HG03558 (cell line): ENCODE measurements at regions not wholly inside any gene's neighbourhood (a gene's known extent, or its start where the extent isn't known, plus 50 kb on each side); places are given as distances from the start of the nearest gene placed in this dataset.
A peak's percentile ranks its signal among the peaks of the same experiment; 100 is the strongest.
"Not testable (repeated sequence)": the region's sequence is repeated elsewhere in the genome, so short reads cannot be mapped to it uniquely, and the experiment has no call there.

Source experiments
- ATAC-seq: cut with Tn5 transposase; IDR thresholded peaks from one replicate; pipeline ENCODE4 v1.9.1; 2021; ENCODE audit warnings: moderate number of reproducible peaks; ENCODE audit not compliant: unreplicated experiment; ENCODE audit errors: extremely low read depth

DNA sequence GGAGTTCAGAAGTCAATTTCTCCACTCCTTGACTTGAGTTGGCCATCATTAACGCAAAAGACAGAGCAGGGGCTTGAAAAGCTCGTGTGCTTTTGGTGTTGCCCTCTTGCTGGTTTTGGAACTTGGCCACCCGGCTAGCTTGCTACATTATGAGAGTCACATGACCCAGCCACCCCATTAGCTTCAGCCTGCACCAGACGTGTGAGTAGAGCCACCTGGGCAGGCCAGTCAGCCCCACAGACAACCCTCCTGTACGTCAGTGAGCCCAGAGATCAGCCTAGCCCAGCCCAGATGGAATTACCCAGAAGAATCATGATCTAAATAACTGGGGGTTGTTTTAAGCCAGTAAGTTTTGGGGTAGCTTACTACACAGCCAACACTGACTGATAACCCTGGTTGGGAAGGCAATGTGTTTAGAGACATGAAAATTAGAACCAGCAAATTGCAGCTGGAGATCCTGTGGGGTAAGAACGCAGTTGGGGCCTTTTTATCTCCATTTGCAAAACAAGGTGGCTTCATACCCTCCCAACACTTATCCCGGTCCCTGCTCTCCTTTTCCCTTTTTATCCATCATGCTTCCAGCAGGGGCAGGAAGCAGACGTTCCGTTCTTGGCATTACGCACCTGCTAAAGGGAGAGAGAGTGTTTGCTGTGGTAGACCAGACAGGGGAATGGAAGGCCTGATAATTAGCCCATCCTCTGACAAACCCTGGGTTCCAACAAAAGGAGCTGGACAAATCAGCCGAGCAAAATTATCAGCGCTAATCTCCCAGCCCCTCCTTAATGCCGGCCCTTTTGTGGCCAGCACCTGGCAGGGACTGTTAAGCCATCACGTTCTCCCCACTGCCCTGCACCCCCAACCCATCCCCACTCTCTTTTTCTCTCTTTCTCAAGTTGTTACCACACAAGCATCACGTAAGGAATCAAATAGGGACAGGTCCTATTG lies 548.7 kb upstream of the CADM1 start:
- ATAC-seq, result no peak

DNA sequence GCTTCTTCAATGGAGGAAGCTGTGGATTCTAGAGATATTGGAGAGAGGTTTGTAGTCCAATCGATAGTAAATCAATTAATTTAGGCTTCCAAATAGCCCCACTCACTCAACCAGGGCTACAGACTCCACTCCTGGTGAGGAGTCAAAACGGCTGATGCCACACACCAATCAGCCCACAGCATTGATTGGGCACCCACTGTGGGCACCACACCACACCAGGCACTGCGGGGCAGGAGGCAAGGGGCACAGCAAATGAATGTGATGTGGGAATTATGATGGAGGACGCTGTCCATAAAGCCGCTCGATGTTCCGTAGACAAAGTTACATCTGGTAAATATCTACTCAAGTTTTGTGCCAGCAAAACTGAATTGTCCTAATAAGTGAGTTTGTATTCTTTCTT lies 547.3 kb upstream of the CADM1 start:
- no peak for ATAC-seq

DNA sequence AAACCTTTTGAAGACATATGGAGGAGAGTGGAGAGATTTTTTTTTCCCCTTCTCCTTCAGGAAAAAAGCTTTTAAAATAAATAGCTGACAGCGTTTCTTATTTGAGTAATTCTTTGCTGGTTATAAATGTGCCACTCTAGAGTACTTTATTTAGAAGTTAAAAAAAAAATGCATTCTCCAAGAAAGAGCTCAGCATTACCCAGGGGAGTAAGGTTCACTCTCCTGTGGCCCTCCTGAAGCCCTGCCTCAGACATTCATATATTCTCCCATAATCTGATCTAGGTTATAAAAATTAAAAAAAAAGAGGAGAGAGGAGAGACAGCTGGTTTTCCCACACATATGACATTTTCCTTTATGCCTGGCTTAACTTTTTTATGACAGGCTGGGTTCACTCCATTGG lies 545.2 kb upstream of the CADM1 start:
- no peak for ATAC-seq

DNA sequence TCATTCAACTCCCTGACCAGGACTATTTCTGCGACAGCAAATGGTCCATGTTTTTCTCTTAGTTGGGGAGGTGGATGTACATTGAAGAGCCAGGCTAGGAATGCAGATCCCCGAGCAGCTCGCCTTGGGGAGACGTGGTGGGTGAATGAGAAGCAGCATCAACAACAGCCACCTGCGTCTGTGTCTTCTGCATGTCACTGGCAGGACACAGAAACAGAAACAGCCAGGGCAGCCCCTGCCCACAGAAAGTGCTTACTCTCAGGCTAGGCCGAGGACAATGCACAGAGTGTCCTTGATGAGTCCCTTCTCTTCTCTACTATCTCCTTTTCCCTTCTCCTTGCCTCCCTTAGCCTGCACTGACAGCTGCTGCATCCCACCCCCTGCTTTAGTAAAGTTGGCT lies 541.9 kb upstream of the CADM1 start:
- ATAC-seq, result no peak

DNA sequence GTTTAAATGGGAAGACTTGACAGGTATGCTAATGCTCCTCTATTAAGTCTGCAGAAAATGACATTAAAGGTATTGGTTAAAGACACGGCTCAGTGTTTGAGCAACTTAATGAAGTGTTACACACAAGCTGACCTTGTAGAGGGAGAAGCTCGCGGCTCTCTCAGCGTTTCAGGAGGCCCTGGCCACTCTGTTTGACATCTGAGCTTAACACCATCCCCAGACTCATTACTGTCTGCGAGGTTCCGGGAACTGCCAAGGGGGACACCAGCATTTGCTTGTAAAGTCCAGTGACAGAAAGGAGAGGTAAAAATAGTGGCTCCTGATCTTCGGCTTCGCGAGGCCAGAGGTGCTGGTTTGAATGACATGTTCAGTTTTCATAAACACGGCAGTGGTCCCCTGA lies 540.7 kb upstream of the CADM1 start:
- no peak for ATAC-seq

DNA sequence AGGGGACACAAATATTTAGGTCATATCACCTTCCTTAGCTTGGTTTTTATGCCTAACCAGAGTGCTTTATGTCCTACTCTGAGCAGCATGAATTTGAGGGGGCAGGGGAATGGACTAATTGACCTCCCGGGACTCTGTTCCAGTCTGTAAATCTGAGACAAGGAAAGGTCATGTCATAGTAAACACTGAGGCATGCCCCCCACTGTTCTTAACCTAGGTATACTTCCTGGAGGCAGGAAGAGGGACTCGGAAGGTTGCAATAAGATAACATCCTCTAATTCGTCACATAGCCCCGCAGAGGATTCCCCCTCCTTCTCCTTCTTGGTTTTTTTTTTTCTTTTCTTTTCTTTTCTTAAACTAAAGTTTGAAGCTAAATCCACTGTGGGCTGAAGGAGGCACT lies 540.3 kb upstream of the CADM1 start:
- no peak for ATAC-seq

DNA sequence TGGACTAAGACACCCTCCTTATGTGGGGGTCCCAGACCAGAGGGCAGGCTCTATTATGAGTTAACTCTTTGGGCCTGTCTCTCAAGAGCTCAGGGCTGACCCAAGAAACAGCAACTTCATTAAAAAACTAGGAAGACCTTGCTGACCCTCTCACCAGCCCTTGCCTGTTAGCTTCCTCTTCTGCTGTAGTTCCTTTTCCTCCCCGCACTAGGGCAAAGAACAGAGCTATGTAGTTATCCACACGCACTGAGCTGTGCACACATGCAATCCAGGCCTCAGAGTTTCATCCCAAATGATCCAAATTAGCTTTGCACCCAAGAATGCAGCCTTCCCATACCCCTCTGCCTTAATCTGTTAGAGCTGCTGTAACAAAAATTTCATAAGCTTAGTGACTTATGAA lies 539.6 kb upstream of the CADM1 start:
- no peak for ATAC-seq

DNA sequence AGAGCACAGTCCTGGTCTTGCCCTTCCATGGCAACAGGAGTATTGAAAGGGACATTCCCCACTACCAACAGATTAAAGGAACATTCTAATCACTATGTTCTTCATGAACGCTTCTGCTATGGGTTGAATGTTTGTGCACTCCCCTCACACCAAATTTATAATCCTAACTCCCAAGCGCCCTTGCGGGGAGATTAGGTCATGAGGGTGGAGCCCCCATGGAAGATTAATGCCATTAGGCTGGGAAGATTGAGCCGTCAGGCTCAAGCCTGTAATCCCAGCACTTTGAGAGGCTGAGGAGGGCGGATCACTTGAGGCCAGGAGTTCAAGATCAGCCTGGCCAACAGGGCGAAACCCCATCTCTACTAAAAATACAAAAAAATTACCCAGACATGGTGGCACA lies 538.8 kb upstream of the CADM1 start:
- not testable (repeated sequence) for ATAC-seq

DNA sequence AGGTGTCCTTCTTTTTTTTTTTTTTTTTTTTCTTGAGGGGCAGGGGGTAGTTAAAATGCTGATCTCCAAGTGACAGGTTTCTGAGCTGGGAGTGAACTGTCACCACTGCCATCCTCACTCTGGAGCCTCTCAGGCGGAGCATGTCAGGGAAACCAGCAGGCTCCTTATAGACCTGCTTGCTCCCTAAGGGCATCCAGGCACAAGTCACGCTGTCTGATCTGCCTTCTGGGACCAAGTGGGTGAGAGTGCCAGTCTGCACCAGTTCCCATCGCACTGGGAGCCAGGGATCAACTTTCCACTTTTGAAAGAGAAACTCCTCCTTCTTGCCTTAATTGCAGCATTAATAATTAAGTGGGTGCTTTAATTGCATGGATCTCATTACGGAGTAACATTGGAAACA lies 537.9 kb upstream of the CADM1 start:
- no peak for ATAC-seq

DNA sequence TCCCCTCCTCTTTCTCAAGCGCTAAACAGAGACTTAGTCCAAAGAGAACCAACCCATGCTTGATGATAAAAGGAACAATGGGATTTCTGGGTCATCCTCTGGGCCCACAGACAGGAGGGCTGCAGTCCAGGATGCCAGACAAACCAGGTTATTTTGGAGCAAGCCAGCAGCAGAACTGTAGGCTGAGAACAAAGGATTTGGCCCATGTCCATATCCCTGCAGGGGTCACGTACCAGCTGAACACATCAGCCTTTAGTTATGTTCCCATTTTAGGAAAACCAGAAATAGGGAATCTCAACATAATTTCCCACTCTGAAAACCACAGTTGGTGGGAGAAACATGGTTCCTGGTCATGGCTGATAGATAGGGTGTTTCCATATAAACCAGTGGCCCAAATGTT lies 533.6 kb upstream of the CADM1 start:
- ATAC-seq, result no peak

DNA sequence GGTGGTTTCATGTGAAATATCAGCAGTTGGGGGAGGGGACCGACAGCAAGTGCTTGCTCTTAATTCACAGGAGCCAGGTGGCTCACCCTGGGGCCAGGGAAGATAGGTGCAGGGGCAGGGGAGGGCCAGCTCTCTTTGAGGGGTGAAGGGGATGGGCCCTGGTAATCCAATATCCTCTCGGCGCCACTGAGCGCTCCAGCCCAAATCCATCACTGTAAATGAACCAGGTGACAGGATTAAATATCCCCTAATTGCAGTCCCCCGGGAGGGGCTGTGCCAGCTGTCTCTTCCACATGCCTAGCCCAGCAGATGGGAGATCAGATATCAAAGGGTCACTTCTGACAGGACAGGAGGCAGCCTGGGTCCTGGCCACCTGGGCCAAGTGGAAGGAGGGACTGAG lies 531.8 kb upstream of the CADM1 start:
- no peak for ATAC-seq

DNA sequence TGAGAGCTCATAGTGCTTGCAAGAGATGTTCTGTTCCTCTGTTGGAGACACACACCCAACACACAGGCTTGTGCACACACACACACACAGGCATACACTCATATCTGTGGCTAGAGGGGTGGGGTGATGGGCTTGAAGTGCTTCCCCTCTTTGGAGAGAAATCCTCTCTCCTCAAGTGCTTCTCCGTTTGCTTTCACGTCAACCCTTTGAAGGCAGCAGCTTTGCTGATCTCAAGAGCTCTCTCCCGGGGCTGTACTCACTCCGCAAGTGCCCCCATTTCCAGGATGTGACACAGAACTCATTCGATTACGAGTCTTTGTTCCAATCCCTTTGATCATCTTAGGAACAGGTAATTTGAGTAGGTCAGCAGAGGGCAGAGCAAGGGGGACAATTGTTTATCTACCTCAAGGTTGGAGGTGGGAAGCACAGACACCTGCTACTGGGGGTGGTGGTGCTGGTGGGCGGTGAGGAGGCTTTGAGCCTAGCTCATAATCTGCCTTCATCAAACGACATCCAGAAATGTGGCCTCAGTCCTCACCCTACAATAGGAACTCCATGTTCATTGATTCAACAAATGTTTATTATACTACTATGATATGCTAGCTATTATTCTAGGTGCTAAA lies 529.8 kb upstream of the CADM1 start:
- ATAC-seq, result no peak

DNA sequence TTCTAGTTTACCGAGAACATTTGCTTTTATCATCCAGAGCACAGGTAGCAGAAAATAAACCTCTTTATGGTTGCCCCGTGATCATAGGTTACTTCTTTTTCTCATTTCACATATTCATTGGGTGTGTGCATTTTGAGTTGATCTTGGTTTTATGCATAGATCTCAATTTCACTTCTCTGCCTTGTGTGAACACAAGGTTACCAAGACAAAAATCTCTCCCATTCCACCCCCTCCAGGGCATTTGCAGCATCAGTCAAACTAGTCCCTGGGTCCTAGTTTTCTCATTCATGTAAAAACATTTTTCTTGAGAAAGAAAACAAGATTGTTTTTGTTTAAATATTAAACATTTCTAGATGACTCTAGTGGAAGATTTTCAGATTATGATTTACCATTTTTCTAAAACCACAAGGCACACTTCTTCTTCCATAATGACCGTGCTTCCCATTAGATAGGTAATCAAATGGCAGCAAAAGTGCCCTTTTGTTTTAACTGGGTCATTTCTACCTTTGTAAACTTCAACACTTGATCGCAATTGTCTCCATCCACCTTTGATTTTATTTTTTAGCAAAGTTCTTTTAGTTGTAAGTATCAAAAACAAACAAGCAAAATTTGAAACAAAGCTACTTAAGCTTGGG lies 526.6 kb upstream of the CADM1 start:
- ATAC-seq, result no peak

DNA sequence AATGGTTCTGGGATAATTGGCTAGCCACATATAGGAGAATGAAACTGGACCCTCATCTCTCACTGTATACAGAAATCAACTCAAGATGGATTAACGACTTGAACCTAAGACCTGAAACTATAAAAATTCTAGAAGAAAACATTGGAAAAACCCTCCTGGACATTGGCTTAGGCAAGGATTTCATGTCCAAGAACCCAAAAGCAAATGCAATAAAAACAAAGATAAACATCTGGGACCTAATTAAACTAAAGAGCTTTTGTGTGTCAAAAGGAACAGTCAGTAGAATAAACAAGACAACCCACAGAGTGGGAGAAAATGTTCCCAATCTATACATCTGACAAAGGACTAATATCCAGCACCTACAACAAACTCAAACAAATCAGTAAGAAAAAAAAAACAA lies 524.3 kb upstream of the CADM1 start:
- ATAC-seq, result not testable (repeated sequence)

DNA sequence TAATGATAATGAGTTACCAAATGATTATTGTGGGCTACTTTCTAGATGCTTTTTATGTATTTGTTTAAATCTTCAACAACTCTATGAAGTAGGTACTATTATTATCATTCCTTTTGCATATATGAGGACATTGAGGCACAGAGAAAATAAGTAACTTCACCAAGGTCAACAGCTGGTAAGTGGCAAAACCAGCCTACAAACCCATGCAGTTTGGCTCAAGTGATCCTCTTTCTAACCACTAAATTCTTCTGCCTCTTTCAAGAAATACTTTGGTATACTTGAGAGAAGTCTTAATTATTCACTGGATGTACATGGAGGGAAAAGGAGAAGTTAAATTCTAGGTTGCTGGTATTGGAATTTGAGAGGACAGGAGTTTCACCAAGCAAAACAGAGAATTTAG lies 495.2 kb upstream of the CADM1 start:
- ATAC-seq, result no peak

DNA sequence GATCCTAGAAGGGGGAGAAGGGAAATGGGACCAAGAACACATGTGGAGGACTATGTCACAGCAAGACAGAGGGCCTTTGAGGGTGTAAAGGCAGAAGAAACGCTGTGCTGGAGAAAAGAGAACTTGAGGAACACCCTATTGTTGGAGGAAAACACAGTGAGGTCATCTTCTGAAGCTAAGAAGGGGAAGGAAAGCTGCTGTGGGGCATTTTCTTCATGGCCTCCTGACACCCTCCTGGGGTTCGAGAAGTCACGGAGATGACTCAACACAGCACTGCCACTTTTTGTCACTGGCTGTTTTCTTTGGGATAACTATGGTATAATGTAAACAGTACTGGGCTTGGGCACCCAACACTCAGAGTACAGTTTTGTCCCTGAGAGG lies 492.6 kb upstream of the CADM1 start:
- no peak for ATAC-seq

DNA sequence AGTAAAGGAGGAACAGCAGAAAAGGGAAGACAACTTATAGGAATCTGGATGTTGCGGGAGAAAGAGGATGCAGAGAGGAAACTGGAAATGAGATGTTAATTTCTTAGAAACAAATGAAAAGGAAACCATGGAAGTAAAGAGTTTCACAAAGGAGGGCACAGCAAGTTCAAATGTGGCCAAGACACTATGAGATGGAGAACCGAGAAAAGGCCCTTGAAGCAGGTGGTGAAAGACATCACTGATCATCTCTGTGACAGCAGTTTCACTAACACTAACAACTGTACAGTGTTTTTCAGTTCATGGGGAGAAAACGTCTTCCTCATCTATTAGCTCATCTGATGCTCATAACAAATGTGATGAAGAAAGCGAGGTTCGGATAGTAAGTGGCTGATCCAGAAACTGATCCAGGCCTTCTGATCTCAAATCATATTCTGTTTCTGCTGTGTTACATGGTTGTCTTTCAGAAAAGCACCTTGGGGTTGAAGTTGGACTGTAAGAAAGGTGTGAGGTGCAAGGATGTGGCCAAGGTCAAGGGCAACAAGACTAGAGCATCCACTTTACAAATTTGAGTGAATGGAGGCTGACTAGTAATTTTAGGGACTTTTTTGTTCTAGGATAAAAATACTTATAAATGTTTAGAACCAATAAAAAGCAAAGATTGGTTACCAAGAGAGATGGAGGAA lies 492.1 kb upstream of the CADM1 start:
- ATAC-seq, result peak; percentile 90

DNA sequence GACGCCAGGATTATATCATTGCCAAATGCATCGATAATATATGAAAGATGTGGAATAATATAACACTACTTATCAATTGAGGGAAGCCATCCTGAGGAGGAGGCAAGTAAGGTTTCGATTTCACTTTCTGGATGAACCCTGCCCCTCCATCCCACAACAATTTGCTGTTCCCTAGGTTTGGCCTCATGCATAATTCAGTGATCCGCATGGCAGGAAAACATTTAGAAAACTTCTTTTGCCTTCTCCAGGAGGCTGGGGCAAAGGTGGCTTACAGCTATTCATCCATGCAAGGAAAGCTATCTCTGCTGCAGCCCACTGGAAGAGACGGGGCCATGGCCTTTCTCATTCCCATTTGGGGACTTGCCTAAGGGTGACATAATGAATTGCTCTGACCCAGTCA lies 489.4 kb upstream of the CADM1 start:
- no peak for ATAC-seq

DNA sequence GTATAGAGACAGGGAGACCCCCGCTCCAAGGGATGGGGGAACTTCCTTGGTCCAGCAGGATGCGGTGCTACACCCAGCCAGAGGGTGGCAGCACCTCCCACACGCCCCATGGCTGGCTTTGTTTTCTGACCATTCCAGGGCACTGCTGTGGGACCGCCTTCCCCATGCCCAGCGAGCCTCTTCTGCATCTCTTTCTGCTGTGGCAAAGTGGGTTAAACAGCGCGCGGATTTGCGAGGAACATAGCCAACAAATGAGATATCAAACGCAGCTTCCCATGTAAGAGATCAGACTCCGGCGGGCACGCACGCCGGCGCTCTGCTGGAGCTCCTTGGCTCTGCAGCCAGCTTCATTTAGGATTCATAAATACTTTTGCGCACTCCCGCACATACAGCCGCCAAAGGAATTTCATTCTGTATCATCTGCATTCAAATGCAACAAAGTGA lies 485.8 kb upstream of the CADM1 start:
- ATAC-seq, result no peak

DNA sequence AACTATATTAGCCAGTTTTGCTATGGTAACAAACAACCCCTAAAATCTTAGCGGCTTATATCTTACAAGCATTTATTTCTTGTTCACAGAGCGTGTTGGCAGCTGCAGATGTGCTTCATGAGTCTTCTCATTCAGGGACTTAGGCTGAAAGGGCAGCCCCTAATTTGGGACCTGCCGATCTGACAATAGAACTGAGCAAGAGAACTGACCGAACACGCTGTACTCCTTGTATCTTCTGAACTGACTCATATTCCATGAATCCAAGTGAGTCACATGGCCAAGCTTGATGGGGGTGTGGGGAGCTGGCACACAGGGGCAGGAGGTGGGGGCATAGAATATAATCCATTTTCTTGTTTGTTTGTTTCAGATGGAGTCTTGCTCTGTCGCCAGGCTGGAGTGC lies 481.7 kb upstream of the CADM1 start:
- ATAC-seq, result no peak

DNA sequence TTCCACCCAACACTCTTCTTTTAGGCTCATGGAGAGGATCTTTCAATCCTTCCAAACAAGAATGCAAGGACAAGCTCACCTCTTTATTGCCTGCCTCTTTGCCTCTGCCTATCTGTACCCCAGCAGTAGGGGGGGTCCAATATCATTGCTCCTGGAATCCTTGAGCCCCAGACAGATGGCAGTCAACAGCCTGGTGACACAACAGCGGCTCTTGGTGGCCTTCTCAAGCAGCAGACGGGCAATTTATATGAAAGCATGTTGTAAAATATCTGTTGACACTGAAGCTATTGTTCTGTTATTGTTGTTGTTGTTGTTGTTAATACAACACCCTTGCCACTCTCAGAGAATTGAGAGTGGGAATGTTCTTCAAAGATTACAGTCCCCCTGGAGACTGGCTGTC lies 480.0 kb upstream of the CADM1 start:
- ATAC-seq, result no peak
